Naive thymus-derived CD4-positive, alpha-beta T cell (primary cell): ENCODE measurements at regions not wholly inside any gene's neighbourhood (a gene's known extent, or its start where the extent isn't known, plus 50 kb on each side); places are given as distances from the start of the nearest gene placed in this dataset.

Experiments
- ATAC-seq: fragments of 150-1000 bp; cut with Tn5 transposase; 2 replicates; pipeline ENCODE4 v1.10.0; 2021; ENCODE audit warnings: mild to moderate bottlenecking, moderate library complexity
- CTCF ChIA-PET: fragments of 350-600 bp; sonication (Branson Sonifier 250); formaldehyde crosslinking; loops from one replicate; lab custom pipeline; 2021; ENCODE audit warnings: antibody characterized with exemption; lab: Charles Lee
- POLR2A ChIA-PET: fragments of 350-600 bp; sonication (Branson Sonifier 250); formaldehyde crosslinking; loops from one replicate; lab custom pipeline; 2021; ENCODE audit warnings: antibody characterized with exemption, inconsistent platforms; lab: Charles Lee
- DNase-seq, 9 donors: peaks; one replicate each; pipeline versions ENCODE4 v3.0.0 to v3.0.0-alpha.2; 2020 to 2022; ENCODE audit warnings: mixed read lengths in 1 of 9
- H3K27ac ChIP-seq: one replicate; pipeline ENCODE4 v1.7.0; 2013; ENCODE audit warnings: mild to moderate bottlenecking, low read depth, low read length, moderate library complexity
- H3K27me3 ChIP-seq, 2 donors: one replicate each; pipeline ENCODE4 v1.7.0; 2013; ENCODE audit warnings: low read length in 2 of 2, mild to moderate bottlenecking in 2 of 2, moderate library complexity in 2 of 2; ENCODE audit not compliant: control insufficient read depth in 2 of 2, insufficient read depth in 2 of 2
- H3K36me3 ChIP-seq, 3 experiments: 1 replicate in 2 of 3; 2 replicates in 1 of 3; pipeline ENCODE4 v1.7.0; 2013; ENCODE audit warnings: low read length in 3 of 3, mild to moderate bottlenecking in 3 of 3, moderate library complexity in 1 of 3; ENCODE audit not compliant: insufficient read depth in 3 of 3, control insufficient read depth in 2 of 3
- H3K4me1 ChIP-seq, 2 donors: one replicate each; pipeline ENCODE4 v1.7.0; 2013; ENCODE audit warnings: low read length in 2 of 2, mild to moderate bottlenecking in 2 of 2, moderate library complexity in 1 of 2; ENCODE audit not compliant: control insufficient read depth in 2 of 2, insufficient read depth in 2 of 2
- H3K4me3 ChIP-seq: 2 replicates; pipeline ENCODE4 v1.7.0; 2013; ENCODE audit warnings: mild to moderate bottlenecking, low read length
- H3K9me3 ChIP-seq, 3 experiments: 1 replicate in 2 of 3; 2 replicates in 1 of 3; pipeline ENCODE4 v1.7.0; 2013; ENCODE audit warnings: low read length in 3 of 3; ENCODE audit not compliant: control insufficient read depth in 2 of 3
- H3K27ac Mint-ChIP-seq, 9 donors: one replicate each; pipeline ENCODE4 v1.8.0; 2020 to 2022; ENCODE audit warnings: mixed read lengths in 9 of 9, mild to moderate bottlenecking in 8 of 9, moderate library complexity in 5 of 9, inconsistent platforms in 2 of 9
- H3K27me3 Mint-ChIP-seq, 5 donors: one replicate each; pipeline ENCODE4 v1.8.0; 2021 to 2022; ENCODE audit warnings: mixed read lengths in 5 of 5, mild to moderate bottlenecking in 1 of 5
- H3K36me3 Mint-ChIP-seq, 5 donors: one replicate each; pipeline ENCODE4 v1.8.0; 2020 to 2022; ENCODE audit warnings: mixed read lengths in 5 of 5, mild to moderate bottlenecking in 3 of 5, inconsistent platforms in 1 of 5
- H3K4me1 Mint-ChIP-seq, 7 donors: one replicate each; pipeline ENCODE4 v1.8.0; 2020 to 2022; ENCODE audit warnings: mixed read lengths in 7 of 7, mild to moderate bottlenecking in 3 of 7, inconsistent platforms in 1 of 7
- H3K4me3 Mint-ChIP-seq, 10 donors: one replicate each; pipeline ENCODE4 v1.8.0; 2020 to 2022; ENCODE audit warnings: mild to moderate bottlenecking in 10 of 10, mixed read lengths in 10 of 10, moderate library complexity in 6 of 10, inconsistent platforms in 2 of 10
- H3K9me3 Mint-ChIP-seq, 11 donors: one replicate each; pipeline ENCODE4 v1.8.0; 2020 to 2022; ENCODE audit warnings: mixed read lengths in 11 of 11, mild to moderate bottlenecking in 4 of 11, inconsistent platforms in 1 of 11, moderate library complexity in 1 of 11
- intact Hi-C, 2 donors: fragments of 100-400 bp; cut with micrococcal nuclease; formaldehyde crosslinking; loops; one replicate each; pipeline ENCODE4 v1.15.1; 2023

DNA sequence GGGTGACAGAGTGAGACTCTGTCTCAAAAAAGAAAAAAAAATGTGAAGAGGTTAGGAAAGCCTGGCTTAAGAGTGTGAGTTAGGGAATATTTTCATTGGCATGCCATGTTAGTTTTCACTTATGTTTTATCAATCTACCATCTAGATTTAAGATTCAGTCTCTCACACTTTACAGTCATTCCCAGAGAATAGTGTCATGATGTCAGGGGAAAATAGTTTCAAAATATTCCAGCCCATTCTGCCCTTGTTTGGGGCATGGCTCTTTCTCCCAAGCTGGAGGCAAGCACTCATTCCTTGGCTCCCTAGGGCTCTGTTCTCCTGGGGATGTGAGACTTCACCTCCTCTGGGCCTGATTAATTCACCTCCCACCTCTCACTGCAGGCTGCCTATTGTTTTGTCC is 331.5 kb downstream of the CXCL12 start:
- intact Hi-C loops = no loop called here
- H3K4me3 ChIP-seq = no peak overlapping the region
- Mint-ChIP-seq H3K9me3 (no peaks in the 10 kb centered on the region), H3K27me3 (peaks cover 3 to 44% (median 20%) of the 10 kb centered on the region in 5 donors), H3K4me1 (no peaks in the 10 kb centered on the region), H3K4me3 (no peak overlapping the region), H3K36me3 (no peaks in the 10 kb centered on the region), H3K27ac (no peak overlapping the region)
- ATAC-seq = no peak
- ChIA-PET POLR2A (no interaction called here), CTCF (no interaction called here)
- no peaks in the 10 kb centered on the region for H3K36me3 ChIP-seq
- H3K27me3 ChIP-seq = no peaks in the 10 kb centered on the region
- H3K27ac ChIP-seq = no peak overlapping the region
- H3K9me3 ChIP-seq = no peaks in the 10 kb centered on the region
- no peak for DNase-seq
- H3K4me1 ChIP-seq = no peaks in the 10 kb centered on the region

- Mint-ChIP-seq H3K4me3 (no peak overlapping the region), H3K36me3 (no peaks in the 10 kb centered on the region), H3K4me1 (peaks cover 0 to 2% (median 0%) of the 10 kb centered on the region in 7 donors), H3K27me3 (peaks cover 15 to 55% (median 28%) of the 10 kb centered on the region in 5 donors), H3K27ac (no peak overlapping the region), H3K9me3 (no peaks in the 10 kb centered on the region)
- DNase-seq (no peak), ATAC-seq (no peak)
- no peaks in the 10 kb centered on the region for H3K27me3 ChIP-seq
- ChIA-PET CTCF (no interaction called here), POLR2A (no interaction called here)
- no peak overlapping the region for H3K27ac ChIP-seq
- no peaks in the 10 kb centered on the region for H3K4me1 ChIP-seq
- no peak overlapping the region for H3K4me3 ChIP-seq
- intact Hi-C loops = no loop called here
- H3K9me3 ChIP-seq = no peaks in the 10 kb centered on the region
- no peaks in the 10 kb centered on the region for H3K36me3 ChIP-seq
Measured at GRCh38 chr10:44051584-44052385, 333.1 kb downstream of the CXCL12 start.

DNA sequence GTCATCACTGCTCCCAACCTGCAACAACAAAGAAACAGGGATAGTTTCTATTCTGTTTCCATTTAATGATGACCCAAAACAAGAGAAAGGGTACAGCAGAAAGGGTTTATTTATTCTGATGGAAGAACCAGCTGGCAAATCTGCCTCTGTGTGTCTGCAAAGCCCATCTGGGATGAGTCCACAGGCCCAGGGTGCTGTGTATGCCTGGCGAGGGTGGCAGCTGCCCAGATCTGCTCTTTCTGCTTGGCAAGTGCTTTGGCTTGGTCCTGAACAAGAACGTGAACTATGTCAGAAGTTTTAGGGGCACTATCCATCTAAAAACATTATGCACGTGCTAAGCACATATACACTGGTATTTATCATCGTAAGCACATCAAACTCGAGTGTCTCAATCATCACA is 333.8 kb downstream of the CXCL12 start:
- H3K27me3 Mint-ChIP-seq = peaks cover 21 to 59% (median 28%) of the 10 kb centered on the region in 5 donors
- Histone ChIP-seq H3K36me3 (no peaks in the 10 kb centered on the region), H3K4me3 (no peak overlapping the region), H3K4me1 (no peaks in the 10 kb centered on the region), H3K9me3 (no peaks in the 10 kb centered on the region), H3K27ac (no peak overlapping the region), H3K27me3 (no peaks in the 10 kb centered on the region)
- H3K4me1 Mint-ChIP-seq = peaks cover 0 to 2% (median 0%) of the 10 kb centered on the region in 7 donors
- no peaks in the 10 kb centered on the region for H3K9me3 Mint-ChIP-seq
- POLR2A ChIA-PET = no interaction called here
- no peak overlapping the region for H3K4me3 Mint-ChIP-seq
- CTCF ChIA-PET = no interaction called here
- DNase-seq (no peak), ATAC-seq (no peak)
- intact Hi-C loops = no loop called here
- H3K36me3 Mint-ChIP-seq = no peaks in the 10 kb centered on the region
- no peak overlapping the region for H3K27ac Mint-ChIP-seq

DNA sequence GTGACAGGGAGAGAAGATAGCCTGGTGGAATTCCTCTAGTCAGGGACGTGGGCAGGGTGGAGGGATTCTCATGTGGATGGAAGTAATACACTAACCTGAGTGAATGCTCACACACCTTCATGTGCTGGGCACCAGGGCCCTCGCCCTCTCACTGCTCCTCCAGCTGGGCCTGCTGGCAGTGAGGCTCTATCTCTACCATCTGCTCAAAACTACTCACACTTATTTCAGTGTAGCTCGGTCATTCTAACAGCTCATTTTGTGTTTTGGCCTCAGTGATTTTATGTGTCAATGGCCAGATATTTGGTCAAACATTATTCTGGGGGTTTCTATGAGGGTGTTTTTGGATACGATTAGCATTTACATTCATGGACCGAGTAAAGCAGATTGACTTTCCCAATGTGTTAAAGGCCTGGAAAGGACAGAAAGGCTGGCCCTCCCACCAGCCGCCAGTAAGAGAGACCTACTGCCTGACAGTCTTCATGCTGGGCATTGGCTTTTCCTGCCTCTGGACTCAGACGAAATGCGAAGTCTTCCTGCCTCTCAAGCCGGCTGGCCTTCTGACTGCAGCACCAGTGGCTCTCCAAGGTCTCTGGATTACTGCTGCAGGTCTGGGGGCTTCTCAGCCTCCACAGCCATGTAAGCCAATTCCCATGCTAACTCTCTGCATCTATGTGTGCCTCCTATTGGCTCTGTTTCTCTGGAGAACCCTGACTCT is 335.4 kb downstream of the CXCL12 start:
- no peak overlapping the region for H3K4me3 ChIP-seq
- ChIA-PET CTCF (no interaction called here), POLR2A (no interaction called here)
- H3K9me3 Mint-ChIP-seq = no peaks in the 10 kb centered on the region
- DNase-seq = no peak
- H3K27ac Mint-ChIP-seq = no peak overlapping the region
- H3K36me3 ChIP-seq = no peaks in the 10 kb centered on the region
- no peaks in the 10 kb centered on the region for H3K27me3 ChIP-seq
- no peak for ATAC-seq
- H3K4me3 Mint-ChIP-seq = no peak overlapping the region
- intact Hi-C loops = no loop called here
- H3K9me3 ChIP-seq = no peaks in the 10 kb centered on the region
- no peak overlapping the region for H3K27ac ChIP-seq
- no peaks in the 10 kb centered on the region for H3K36me3 Mint-ChIP-seq
- H3K4me1 Mint-ChIP-seq = peaks cover 0 to 2% (median 0%) of the 10 kb centered on the region in 7 donors
- H3K27me3 Mint-ChIP-seq = peaks cover 22 to 49% (median 29%) of the 10 kb centered on the region in 5 donors
- no peaks in the 10 kb centered on the region for H3K4me1 ChIP-seq

- intact Hi-C loops = no loop called here
- ATAC-seq = no peak
- H3K4me1 Mint-ChIP-seq = peaks cover 0 to 2% (median 0%) of the 10 kb centered on the region in 7 donors
Measured at GRCh38 chr10:44047361-44047760, 337.5 kb downstream of the CXCL12 start.

GRCh38 chr10:44046605-44047004 is 338.3 kb downstream of the CXCL12 start:
- Histone ChIP-seq H3K27ac (no peak overlapping the region), H3K4me1 (no peaks in the 10 kb centered on the region), H3K27me3 (no peaks in the 10 kb centered on the region), H3K9me3 (no peaks in the 10 kb centered on the region), H3K4me3 (no peak overlapping the region), H3K36me3 (no peaks in the 10 kb centered on the region)
- ATAC-seq = no peak
- DNase-seq = no peak
- Mint-ChIP-seq H3K27ac (no peak overlapping the region), H3K27me3 (peaks cover 15 to 30% (median 19%) of the 10 kb centered on the region in 5 donors), H3K4me3 (no peak overlapping the region), H3K9me3 (no peaks in the 10 kb centered on the region), H3K36me3 (no peaks in the 10 kb centered on the region), H3K4me1 (peaks cover 0 to 2% (median 0%) of the 10 kb centered on the region in 7 donors)
- ChIA-PET POLR2A (no interaction called here), CTCF (no interaction called here)
- intact Hi-C loops = no loop called here

More at GRCh38 chr10:44047361-44047760, 337.5 kb downstream of the CXCL12 start:
- Histone ChIP-seq H3K9me3 (no peaks in the 10 kb centered on the region), H3K27ac (no peak overlapping the region), H3K4me3 (no peak overlapping the region), H3K27me3 (no peaks in the 10 kb centered on the region), H3K4me1 (no peaks in the 10 kb centered on the region), H3K36me3 (no peaks in the 10 kb centered on the region)
- ChIA-PET CTCF (no interaction called here), POLR2A (no interaction called here)
- Mint-ChIP-seq H3K9me3 (no peaks in the 10 kb centered on the region), H3K36me3 (no peaks in the 10 kb centered on the region), H3K4me3 (no peak overlapping the region), H3K27me3 (peaks cover 20 to 38% (median 22%) of the 10 kb centered on the region in 5 donors), H3K27ac (no peak overlapping the region)
- no peak for DNase-seq
